ENCODE measurements at regions not wholly inside any gene's neighbourhood (a gene's known extent, or its start where the extent isn't known, plus 50 kb on each side); places are given as distances from the start of the nearest gene placed in this dataset.

DNA sequence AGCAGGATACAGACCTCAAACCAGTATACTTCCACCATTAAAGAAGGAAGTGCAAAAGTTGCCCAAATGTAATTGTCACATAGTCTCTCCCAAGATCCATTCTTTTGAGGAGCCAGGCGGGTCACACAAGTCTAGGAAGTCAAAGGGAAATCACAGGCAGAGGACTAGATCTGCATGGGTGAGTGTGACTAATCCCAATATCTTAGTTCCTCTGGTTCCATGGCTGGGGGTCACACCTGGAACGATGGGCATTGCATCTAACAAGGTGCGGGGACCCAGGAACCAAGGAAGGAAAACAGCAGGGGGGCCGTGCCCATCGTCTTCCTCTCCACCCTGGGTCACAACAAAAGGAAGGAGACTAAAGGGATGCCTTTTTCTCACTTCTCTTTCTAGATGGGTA lies 1138.8 kb downstream of the XPNPEP1 start:
- TF ChIP-seq, protein P1, sequence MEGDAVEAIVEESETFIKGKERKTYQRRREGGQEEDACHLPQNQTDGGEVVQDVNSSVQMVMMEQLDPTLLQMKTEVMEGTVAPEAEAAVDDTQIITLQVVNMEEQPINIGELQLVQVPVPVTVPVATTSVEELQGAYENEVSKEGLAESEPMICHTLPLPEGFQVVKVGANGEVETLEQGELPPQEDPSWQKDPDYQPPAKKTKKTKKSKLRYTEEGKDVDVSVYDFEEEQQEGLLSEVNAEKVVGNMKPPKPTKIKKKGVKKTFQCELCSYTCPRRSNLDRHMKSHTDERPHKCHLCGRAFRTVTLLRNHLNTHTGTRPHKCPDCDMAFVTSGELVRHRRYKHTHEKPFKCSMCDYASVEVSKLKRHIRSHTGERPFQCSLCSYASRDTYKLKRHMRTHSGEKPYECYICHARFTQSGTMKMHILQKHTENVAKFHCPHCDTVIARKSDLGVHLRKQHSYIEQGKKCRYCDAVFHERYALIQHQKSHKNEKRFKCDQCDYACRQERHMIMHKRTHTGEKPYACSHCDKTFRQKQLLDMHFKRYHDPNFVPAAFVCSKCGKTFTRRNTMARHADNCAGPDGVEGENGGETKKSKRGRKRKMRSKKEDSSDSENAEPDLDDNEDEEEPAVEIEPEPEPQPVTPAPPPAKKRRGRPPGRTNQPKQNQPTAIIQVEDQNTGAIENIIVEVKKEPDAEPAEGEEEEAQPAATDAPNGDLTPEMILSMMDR (IDR thresholded peaks at IDR 0.05): no peak
- TF ChIP-seq EP300 (IDR thresholded peaks at IDR 0.05): no peak

Measured in tibial nerve (tissue), 4 donors.